Stomach smooth muscle (tissue), 2 donors: ENCODE measurements at regions not wholly inside any gene's neighbourhood (a gene's known extent, or its start where the extent isn't known, plus 50 kb on each side); places are given as distances from the start of the nearest gene placed in this dataset.

ENCODE experiments used
- H3K27ac ChIP-seq: one replicate; pipeline ENCODE4 v1.7.0; 2013; ENCODE audit warnings: mild to moderate bottlenecking, low read length, inconsistent platforms
- H3K27me3 ChIP-seq, 2 donors: one replicate each; pipeline ENCODE4 v1.7.0; 2013; ENCODE audit warnings: low read length in 2 of 2; ENCODE audit not compliant: insufficient read depth in 2 of 2, control insufficient read depth in 1 of 2
- H3K36me3 ChIP-seq, 2 donors: one replicate each; pipeline ENCODE4 v1.7.0; 2013; ENCODE audit warnings: low read length in 2 of 2; ENCODE audit not compliant: control insufficient read depth in 2 of 2, insufficient read depth in 2 of 2
- H3K4me1 ChIP-seq: one replicate; pipeline ENCODE4 v1.7.0; 2013; ENCODE audit warnings: low read length; ENCODE audit not compliant: control insufficient read depth, insufficient read depth
- H3K4me3 ChIP-seq, 2 donors: one replicate each; pipeline ENCODE4 v1.7.0; 2013; ENCODE audit warnings: low read length in 2 of 2
- H3K9ac ChIP-seq, 2 donors: one replicate each; pipeline ENCODE4 v1.7.0; 2013; ENCODE audit warnings: low read length in 2 of 2, mild to moderate bottlenecking in 1 of 2
- H3K9me3 ChIP-seq, 2 donors: one replicate each; pipeline ENCODE4 v1.7.0; 2013; ENCODE audit warnings: low read length in 2 of 2; ENCODE audit not compliant: control insufficient read depth in 2 of 2
- donor health status: healthy.
- donor health status: Pancreatic carcinoma.

DNA sequence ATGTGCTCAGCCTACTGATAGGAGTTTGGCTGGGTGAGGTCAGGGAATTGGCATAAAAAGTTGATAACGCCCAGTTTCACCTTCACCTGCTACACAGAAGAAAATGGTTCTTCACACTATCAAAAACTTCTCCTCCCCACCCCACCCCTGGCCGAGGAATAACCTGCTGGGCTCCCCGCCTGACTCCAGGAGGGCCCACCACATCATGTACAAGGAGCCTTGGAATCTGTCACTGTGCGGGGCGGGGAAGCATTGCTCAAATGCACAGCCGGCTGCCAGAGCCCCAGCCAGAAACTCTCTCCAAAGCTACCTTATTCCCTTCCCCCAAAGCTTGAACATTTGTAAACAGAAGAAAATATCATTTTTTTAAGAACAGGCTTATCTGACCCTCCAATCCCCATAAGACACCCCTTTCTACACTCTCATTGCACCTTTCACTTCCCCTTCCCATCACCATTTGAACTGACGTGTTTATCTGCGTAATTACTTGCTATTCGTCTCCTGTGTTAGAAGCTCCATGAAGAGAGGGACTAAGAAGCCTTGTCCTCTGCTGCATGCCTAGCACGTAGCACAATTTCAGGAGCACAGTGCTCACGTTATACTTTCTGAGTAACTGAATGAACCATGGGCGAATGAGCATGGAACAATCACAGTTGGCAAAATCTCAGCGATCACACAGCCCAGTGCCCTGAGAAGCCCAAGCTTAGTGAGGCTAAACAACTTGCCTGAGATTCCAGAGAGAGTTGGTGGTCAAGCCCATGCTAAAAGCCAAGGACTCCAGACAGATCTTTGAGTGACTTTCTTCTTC is 82.9 kb downstream of the HES1 start:
- Histone ChIP-seq H3K4me3 (no peak overlapping the region), H3K27me3 (no peaks in the 10 kb centered on the region), H3K36me3 (no peaks in the 10 kb centered on the region), H3K27ac (no peak overlapping the region), H3K9me3 (no peaks in the 10 kb centered on the region), H3K9ac (no peak overlapping the region), H3K4me1 (peaks cover 10% of the 10 kb centered on the region)

DNA sequence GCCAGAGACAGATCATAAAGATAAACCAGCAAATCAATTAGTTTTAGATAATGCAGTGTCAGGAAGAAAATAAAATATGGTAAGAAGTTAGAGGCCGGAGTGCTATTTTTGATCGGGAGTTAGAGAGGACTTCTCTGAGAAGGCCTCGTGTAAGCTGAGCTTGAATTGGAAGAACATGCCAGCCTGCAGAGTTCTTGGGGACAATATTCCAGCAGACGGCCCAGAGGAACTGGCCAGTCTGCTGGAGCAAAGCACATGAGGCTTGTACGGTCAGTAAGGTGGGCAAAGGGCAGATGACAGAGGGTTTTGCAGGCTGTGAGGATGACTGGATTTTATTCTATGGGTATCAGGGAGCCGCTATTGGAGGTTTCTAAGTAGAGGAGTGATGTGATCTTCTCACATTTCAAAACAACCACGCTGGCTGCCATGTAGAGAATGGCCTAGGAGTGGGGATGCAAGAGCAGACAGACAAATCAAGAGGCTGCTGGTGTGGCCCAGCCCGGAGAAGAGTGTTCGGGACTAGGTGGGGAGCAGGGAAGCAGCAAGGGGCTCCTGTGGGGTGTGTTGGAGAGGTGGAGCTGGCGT is 84.0 kb downstream of the HES1 start:
- H3K4me3 ChIP-seq, result no peak overlapping the region
- no peak overlapping the region for H3K27ac ChIP-seq
- no peak overlapping the region for H3K9ac ChIP-seq
- H3K4me1 ChIP-seq, result peaks cover 20% of the 10 kb centered on the region
- no peaks in the 10 kb centered on the region for H3K36me3 ChIP-seq
- no peaks in the 10 kb centered on the region for H3K9me3 ChIP-seq
- H3K27me3 ChIP-seq, result no peaks in the 10 kb centered on the region

DNA sequence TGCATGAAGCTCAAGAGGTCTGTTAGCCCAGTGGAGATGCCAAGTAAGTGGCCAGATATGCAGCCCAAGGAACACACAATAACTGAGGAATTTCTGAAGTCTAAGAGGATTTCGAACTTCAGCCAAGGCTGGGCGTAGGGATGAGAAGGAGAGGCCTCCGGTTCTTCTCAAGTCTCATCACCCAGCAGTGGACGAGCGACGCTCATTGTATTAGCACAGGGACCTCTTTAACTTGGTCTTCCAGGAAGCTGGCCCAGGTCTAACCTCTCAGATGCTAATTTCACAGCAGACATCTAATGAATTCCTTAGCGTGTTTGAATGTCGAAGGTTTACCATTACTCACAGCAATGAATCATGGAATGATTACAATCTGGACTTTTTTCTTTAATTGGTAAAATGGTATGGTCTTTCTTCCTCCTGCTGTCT is 85.0 kb downstream of the HES1 start:
- H3K9me3 ChIP-seq, result no peaks in the 10 kb centered on the region
- H3K4me1 ChIP-seq, result peaks cover 28% of the 10 kb centered on the region
- H3K4me3 ChIP-seq, result no peak overlapping the region
- no peaks in the 10 kb centered on the region for H3K36me3 ChIP-seq
- no peak overlapping the region for H3K9ac ChIP-seq
- no peaks in the 10 kb centered on the region for H3K27me3 ChIP-seq
- H3K27ac ChIP-seq, result no peak overlapping the region

DNA sequence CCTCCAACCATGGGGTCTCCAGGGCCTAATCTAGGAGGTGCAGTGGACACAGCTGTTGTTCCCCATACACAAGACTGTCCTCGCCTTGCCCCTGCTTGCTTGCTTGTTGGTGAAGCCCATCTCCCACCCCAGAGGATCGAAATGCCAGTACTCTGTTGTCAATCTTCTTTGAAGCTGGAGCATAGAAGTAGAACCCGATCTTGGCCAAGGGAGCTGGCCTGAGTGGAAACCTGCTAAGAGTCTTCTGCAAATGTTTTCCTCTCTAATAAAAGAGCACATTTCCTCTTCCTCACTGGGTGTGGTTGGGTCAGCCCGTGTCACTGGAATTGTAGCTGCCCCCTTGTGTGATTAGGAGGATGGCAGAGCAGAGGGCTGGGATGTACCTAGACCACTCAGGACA is 85.4 kb downstream of the HES1 start:
- Histone ChIP-seq H3K27ac (no peak overlapping the region), H3K4me3 (no peak overlapping the region), H3K27me3 (no peaks in the 10 kb centered on the region), H3K9me3 (no peaks in the 10 kb centered on the region), H3K9ac (no peak overlapping the region), H3K36me3 (no peaks in the 10 kb centered on the region), H3K4me1 (peaks cover 28% of the 10 kb centered on the region)

DNA sequence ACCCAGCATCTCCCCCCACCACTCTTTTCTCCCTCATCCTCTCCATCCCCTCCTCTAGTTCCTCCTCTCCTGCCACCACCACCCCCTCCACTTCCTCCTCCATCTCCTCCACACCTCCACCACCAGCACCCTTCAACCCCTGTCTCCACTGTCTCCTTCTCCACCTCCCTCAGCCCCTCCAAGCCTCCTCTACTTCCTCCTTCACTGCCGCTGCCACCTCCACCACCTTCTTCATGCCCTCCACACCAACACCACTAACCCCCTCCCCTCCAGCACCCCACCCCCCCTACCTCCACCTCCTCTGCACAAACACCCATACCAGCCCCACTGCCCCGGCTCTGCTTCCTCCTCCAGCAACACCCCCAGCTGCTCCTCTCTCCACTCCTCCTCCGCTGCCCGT is 88.0 kb downstream of the HES1 start:
- H3K9ac ChIP-seq, result no peak overlapping the region
- H3K36me3 ChIP-seq, result no peaks in the 10 kb centered on the region
- H3K27me3 ChIP-seq, result no peaks in the 10 kb centered on the region
- no peak overlapping the region for H3K4me3 ChIP-seq
- H3K27ac ChIP-seq, result no peak overlapping the region
- peaks cover 28% of the 10 kb centered on the region for H3K4me1 ChIP-seq
- no peaks in the 10 kb centered on the region for H3K9me3 ChIP-seq

DNA sequence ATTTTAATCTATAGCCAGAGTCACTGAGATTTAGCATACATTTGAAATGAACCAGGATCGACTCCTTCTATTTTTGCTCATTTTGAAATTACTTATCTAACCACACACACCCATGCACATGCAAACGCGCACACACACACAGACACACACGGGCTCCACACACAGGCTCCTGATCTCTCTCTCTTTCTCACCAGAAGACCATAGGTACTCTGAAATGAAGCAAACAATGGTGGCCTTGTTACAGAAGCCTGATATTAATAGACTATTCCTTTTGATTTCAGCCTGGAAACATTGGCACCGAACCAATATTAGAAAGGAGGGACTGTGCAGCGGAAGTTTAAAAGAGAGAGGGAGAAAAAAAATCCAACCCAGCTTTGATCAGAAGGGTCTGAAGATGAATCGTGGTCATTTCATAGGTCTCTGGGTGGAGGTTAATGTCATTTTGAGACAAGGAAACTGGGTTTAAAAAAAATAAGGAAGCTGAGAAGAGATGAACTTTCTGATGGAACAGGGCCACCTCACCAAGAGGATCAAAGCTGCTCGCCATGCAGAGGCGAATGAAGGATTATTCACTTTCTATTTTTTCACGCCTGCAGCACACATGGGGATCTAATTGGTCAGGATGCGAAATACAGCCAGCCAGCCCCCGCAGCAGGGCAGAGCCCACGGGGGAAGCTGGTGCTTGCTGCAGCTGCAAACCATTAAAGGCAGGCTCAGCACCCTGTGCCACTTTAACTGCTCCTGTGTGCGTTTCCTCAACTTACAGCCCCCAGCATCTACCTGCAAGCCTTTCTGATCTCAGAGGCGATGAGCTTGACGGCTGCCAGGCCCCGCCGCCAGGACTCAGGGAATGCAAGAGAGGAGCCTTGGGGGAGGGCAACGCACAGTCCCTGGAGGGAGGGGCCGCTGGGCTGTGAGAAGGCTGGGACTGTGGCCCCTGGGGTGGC is 88.8 kb downstream of the HES1 start:
- Histone ChIP-seq H3K9me3 (no peaks in the 10 kb centered on the region), H3K27me3 (no peaks in the 10 kb centered on the region), H3K27ac (peak overlapping the region; percentile 18), H3K9ac (peak overlapping the region in 1 of 2 donors; percentile 21), H3K4me3 (peak overlapping the region; percentile 17 to 54), H3K36me3 (no peaks in the 10 kb centered on the region), H3K4me1 (peaks cover 28% of the 10 kb centered on the region)

DNA sequence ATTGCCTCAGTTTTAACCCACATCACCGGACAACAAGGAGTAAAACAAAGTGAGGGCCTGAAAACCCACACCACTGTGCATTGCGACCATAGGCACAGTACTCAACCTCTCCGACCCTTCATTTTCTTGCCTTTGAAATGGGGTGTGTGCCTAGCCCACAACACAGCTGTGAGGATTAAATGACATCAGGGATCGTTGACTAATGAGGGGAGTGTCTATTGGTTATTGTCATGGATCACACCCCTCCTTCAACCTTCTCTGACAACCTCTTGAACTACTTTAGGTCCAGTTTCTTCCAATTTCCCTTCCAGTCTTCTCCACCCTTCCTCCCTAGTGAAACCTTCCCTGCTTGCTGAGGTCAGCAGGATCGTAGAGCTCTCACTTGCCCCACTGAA is 89.5 kb downstream of the HES1 start:
- peaks cover 28% of the 10 kb centered on the region for H3K4me1 ChIP-seq
- no peaks in the 10 kb centered on the region for H3K27me3 ChIP-seq
- no peaks in the 10 kb centered on the region for H3K9me3 ChIP-seq
- no peaks in the 10 kb centered on the region for H3K36me3 ChIP-seq
- peak overlapping the region; percentile 18 for H3K27ac ChIP-seq
- H3K9ac ChIP-seq, result peak overlapping the region in 1 of 2 donors; percentile 21
- peak overlapping the region in 1 of 2 donors; percentile 54 for H3K4me3 ChIP-seq

DNA sequence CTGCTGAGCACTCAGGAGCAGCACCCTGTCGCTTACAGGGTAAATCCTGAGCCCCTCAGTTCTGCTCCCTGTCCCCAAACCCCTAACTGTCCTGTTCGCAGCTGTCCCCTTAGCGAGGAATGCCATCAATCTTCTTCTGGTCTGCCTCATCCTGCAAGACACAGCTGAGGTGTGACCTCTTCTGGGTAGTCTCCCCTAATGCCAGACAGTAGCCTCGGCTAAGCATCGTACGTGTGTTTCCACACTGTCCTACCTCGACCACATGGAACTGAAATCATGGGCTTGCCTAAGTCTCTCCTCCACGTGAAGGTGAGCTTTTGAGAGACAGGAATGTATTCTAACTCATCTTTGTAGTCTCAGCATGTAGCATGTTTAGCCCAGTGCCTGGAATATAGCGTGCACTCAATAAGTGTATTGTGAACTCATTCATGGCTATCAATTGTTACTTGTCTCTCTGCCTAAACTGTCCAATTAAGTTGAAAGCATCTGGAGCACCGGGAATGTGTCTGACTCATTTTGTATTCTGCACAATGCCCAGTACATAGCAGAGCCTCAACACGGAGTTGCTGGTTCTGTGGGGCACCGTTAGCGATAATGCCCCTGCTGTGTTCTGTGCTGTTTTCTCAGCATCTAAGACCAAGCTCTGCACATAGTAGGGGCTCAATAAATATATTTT is 90.2 kb downstream of the HES1 start:
- Histone ChIP-seq H3K4me3 (no peak overlapping the region), H3K36me3 (no peaks in the 10 kb centered on the region), H3K4me1 (peaks cover 28% of the 10 kb centered on the region), H3K27me3 (no peaks in the 10 kb centered on the region), H3K27ac (no peak overlapping the region), H3K9ac (no peak overlapping the region), H3K9me3 (no peaks in the 10 kb centered on the region)

DNA sequence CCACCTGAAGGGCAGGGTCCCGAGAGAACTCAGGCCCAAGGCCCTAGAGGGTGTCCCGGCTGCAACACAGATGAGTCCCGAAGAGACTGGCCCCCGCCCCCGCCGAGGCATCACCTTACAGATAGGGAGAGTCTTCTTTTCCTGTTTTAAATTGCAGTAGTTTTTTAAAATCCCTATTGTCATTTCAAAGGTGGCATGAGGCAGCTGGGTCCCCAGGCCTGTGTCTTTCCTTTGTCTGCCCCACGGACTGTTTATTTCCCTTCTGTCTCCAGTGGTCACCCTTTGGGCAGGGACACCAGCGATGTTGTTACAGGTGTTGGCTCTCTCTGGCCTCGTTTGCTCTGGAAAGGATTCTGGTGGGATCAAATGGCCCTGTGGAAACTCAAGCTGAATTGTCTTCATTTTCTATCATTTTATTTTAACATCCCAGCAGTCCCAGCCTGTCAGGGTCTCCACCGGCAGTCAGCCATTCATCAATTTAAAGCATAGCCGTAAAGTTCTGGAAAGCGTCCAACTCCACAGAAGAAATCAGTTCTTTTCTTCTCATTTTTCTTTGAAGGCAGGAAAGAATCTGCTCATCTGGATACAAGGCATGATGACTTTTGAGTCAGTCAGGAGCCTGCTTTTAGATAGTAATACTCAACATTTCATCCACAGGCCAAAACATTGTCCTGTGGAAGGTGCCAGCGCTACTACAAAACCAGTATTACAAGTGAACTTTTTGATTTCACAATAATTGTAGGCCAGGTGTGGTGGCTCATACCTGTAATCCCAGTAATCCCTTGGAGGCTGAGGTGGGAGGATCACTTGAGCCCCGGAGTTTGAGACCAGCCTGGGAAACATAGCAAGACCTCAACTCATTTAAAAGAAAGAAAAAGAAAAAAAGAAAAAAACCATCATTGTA is 96.2 kb downstream of the HES1 start:
- H3K9me3 ChIP-seq, result no peaks in the 10 kb centered on the region
- no peaks in the 10 kb centered on the region for H3K4me1 ChIP-seq
- no peak overlapping the region for H3K9ac ChIP-seq
- H3K27ac ChIP-seq, result no peak overlapping the region
- H3K27me3 ChIP-seq, result no peaks in the 10 kb centered on the region
- H3K36me3 ChIP-seq, result no peaks in the 10 kb centered on the region
- H3K4me3 ChIP-seq, result no peak overlapping the region
